GM13977 (cell line): ENCODE measurements at regions not wholly inside any gene's neighbourhood (a gene's known extent, or its start where the extent isn't known, plus 50 kb on each side); places are given as distances from the start of the nearest gene placed in this dataset.

Experiments used
- DNase-seq: peaks from one replicate; pipeline ENCODE4 v3.0.0; 2012; ENCODE audit warnings: low spot score
- CTCF ChIP-seq: IDR thresholded peaks from 2 replicates; pipeline ENCODE4 v1.5.1; 2012; ENCODE audit warnings: mild to moderate bottlenecking, control low read depth; ENCODE audit not compliant: insufficient read depth; ENCODE audit errors: extremely low read depth, missing control alignments
- in situ Hi-C: fragments of 300-500 bp; cut with MboI; formaldehyde crosslinking; loops from one replicate; pipeline ENCODE4 v1.12.0; 2022; ENCODE audit warnings: low sequenced_read_pairs, low pct_unique_long_range_greater_than_20kb, mixed read lengths, inconsistent platforms; ENCODE audit not compliant: unreplicated experiment

DNA sequence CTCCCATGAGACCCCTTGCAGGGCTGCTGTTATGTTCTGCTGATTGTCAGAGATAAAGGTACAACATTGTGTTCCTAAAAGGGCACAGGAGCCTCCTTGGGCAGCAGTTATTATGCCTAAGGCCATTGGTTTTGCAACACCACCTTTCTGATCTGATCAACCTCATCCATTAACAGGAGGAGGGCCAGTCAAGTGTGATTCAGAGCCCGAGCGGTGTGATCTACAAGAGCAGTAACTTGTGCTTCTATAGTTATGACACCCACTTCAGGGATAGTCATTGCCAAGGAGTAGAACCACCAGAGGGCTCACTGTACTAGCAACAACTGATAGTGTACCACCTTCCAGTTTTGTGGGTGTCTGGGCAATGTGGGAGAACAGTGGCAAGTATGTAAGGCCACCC lies 1457.9 kb upstream of the CADM2 start:
- TF ChIP-seq CTCF, result no peak
- DNase-seq, result no peak
- in situ Hi-C loops, result no loop called here

DNA sequence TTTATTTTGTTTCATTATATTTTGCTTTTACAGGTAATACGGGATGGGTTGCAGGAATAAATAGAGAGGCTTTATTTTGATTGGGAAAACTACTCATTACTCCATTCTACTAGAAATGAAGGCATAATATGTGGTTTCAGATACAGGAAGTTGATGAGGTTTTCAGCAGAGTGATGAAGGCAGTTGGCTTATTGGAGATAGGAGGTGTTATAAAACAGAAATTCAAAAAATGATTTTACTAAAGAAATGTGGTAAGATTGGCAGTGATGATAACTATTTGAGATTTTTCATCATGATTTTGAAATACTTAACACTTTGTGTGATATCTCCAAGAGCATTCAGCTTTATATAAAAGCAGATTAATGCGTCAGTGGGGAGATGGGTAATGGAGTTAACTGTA lies 1445.7 kb upstream of the CADM2 start:
- no peak for TF ChIP-seq CTCF
- DNase-seq, result no peak
- in situ Hi-C loops, result no loop called here

DNA sequence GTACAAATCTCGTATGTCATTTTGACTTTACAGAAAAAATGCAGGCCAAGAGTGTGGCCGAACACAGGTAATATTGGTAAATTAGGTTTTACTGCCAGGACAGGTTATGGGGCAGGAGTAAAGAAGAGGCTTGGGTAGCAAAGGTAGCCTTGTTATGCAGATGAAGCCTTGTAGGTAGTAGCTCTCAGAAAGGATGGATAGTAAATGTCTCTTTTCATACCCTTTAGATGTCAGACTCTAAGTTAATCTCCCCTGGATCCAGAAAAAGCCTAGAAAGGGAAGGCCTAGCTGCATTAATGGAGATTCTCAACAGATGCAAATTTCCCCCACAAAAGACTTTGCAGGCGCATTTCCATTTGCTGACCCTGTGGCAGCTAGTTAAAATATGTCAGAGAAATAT lies 1445.1 kb upstream of the CADM2 start:
- TF ChIP-seq CTCF, result no peak
- in situ Hi-C loops, result no loop called here
- DNase-seq, result no peak

DNA sequence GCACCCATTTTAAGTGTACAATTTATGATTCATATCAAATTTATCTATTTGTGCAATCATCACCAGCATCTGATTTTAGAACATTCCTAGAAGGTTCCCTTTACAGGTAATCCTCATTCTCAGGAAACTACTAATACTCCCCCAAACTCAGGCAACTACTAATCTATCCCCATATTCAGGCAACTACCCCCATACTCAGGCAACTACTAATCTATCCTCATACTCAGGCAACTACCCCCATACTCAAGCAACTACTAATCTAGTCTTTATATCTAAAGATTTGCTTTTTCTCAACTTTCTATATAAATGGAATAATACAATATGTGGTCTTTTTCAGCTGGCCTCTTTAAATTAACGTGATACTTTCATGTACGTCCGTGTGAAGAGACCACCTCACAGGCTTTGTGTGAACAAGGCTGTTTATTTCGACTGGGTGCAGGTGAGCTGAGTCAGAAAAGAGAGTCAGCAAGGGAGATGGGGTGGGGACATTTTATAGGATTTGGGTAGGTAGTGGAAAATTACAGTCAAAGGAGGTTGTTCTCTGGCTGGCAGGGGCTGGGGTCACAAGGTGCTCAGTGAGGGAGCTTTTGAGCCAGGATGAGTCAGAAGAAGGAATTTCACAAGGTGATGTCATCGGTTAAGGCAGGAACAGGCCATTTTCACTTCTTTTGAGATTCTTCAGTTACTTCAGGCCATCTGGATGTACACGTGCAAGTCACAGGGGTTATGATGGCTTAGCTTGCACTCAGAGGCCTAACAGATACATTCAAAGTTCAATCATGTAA lies 1444.5 kb upstream of the CADM2 start:
- no peak for TF ChIP-seq CTCF
- in situ Hi-C loops, result no loop called here
- no peak for DNase-seq

DNA sequence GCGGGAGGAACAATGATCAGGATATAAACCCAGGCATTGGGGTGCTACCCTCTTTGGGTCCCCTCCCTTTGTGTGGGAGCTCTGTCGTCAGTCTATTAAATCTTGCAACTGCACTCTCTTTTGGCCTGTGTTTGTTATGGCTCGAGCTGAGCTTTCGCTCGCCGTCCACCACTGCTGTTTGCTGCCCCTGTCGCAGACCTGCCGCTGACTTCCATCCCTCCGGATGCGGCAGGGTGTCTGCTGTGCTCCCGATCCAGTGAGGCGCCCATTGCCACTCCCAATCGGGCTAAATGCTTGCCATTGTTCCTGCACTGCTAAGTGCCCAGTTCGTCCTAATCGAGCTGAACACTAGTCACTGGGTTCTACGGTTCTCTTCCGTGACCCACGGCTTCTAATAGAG lies 1443.7 kb upstream of the CADM2 start:
- DNase-seq, result no peak
- TF ChIP-seq CTCF, result no peak
- in situ Hi-C loops, result no loop called here

- in situ Hi-C loops, result no loop called here
- peak; percentile 79 for TF ChIP-seq CTCF
- DNase-seq, result peak; percentile 16
These were observed 1435.2 kb upstream of the CADM2 start for GRCh38 chr3:83523470-83524073.
